ENCODE measurements at regions not wholly inside any gene's neighbourhood (a gene's known extent, or its start where the extent isn't known, plus 50 kb on each side); places are given as distances from the start of the nearest gene placed in this dataset.

GRCh38 chr12:83691730-83692129 lies 1005.0 kb downstream of the TMTC2 start:
- Histone ChIP-seq H3K4me3 (ENCODE audit: low read depth, low read length) (no peak overlapping the region), H3K4me1 (ENCODE audit: control insufficient read depth, insufficient read depth, low read length) (no peaks in the 10 kb centered on the region), H3K36me3 (ENCODE audit: control insufficient read depth, insufficient read depth, low read length) (no peaks in the 10 kb centered on the region), H3K27me3 (ENCODE audit: control insufficient read depth, insufficient read depth, low read length) (no peaks in the 10 kb centered on the region), H3K9me3 (ENCODE audit: control insufficient read depth, insufficient read depth, low read length) (no peaks in the 10 kb centered on the region), H3K9ac (ENCODE audit: low read depth, low read length) (no peak overlapping the region)

GRCh38 chr12:83690465-83690864 lies 1003.8 kb downstream of the TMTC2 start:
- no peak overlapping the region for H3K9ac ChIP-seq (ENCODE audit: low read depth, low read length)
- no peaks in the 10 kb centered on the region for H3K4me1 ChIP-seq (ENCODE audit: control insufficient read depth, insufficient read depth, low read length)
- no peak overlapping the region for H3K4me3 ChIP-seq (ENCODE audit: low read depth, low read length)
- H3K36me3 ChIP-seq (ENCODE audit: control insufficient read depth, insufficient read depth, low read length), result no peaks in the 10 kb centered on the region
- no peaks in the 10 kb centered on the region for H3K9me3 ChIP-seq (ENCODE audit: control insufficient read depth, insufficient read depth, low read length)
- no peaks in the 10 kb centered on the region for H3K27me3 ChIP-seq (ENCODE audit: control insufficient read depth, insufficient read depth, low read length)

- no peaks in the 10 kb centered on the region for H3K27me3 ChIP-seq (ENCODE audit: control insufficient read depth, insufficient read depth, low read length)
- no peak overlapping the region for H3K4me3 ChIP-seq (ENCODE audit: low read depth, low read length)
- no peaks in the 10 kb centered on the region for H3K4me1 ChIP-seq (ENCODE audit: control insufficient read depth, insufficient read depth, low read length)
Observed at GRCh38 chr12:83689333-83689732, 1002.6 kb downstream of the TMTC2 start.

GRCh38 chr12:83676781-83677295 lies 990.1 kb downstream of the TMTC2 start:
- no peaks in the 10 kb centered on the region for H3K4me1 ChIP-seq (ENCODE audit: control insufficient read depth, insufficient read depth, low read length)
- no peaks in the 10 kb centered on the region for H3K27me3 ChIP-seq (ENCODE audit: control insufficient read depth, insufficient read depth, low read length)
- no peaks in the 10 kb centered on the region for H3K9me3 ChIP-seq (ENCODE audit: control insufficient read depth, insufficient read depth, low read length)
- no peak overlapping the region for H3K4me3 ChIP-seq (ENCODE audit: low read depth, low read length)
- H3K9ac ChIP-seq (ENCODE audit: low read depth, low read length), result no peak overlapping the region
- H3K36me3 ChIP-seq (ENCODE audit: control insufficient read depth, insufficient read depth, low read length), result no peaks in the 10 kb centered on the region

More at GRCh38 chr12:83689333-83689732, 1002.6 kb downstream of the TMTC2 start:
- H3K9ac ChIP-seq (ENCODE audit: low read depth, low read length), result no peak overlapping the region
- no peaks in the 10 kb centered on the region for H3K36me3 ChIP-seq (ENCODE audit: control insufficient read depth, insufficient read depth, low read length)
- H3K9me3 ChIP-seq (ENCODE audit: control insufficient read depth, insufficient read depth, low read length), result no peaks in the 10 kb centered on the region

- Histone ChIP-seq H3K4me1 (ENCODE audit: control insufficient read depth, insufficient read depth, low read length) (no peaks in the 10 kb centered on the region), H3K4me3 (ENCODE audit: low read depth, low read length) (no peak overlapping the region), H3K9me3 (ENCODE audit: control insufficient read depth, insufficient read depth, low read length) (no peaks in the 10 kb centered on the region), H3K27me3 (ENCODE audit: control insufficient read depth, insufficient read depth, low read length) (no peaks in the 10 kb centered on the region), H3K36me3 (ENCODE audit: control insufficient read depth, insufficient read depth, low read length) (no peaks in the 10 kb centered on the region), H3K9ac (ENCODE audit: low read depth, low read length) (no peak overlapping the region)
Observed at GRCh38 chr12:83666690-83667089, 980.0 kb downstream of the TMTC2 start.

GRCh38 chr12:83665634-83666218 lies 979.0 kb downstream of the TMTC2 start:
- Histone ChIP-seq H3K4me3 (ENCODE audit: low read depth, low read length) (no peak overlapping the region), H3K36me3 (ENCODE audit: control insufficient read depth, insufficient read depth, low read length) (no peaks in the 10 kb centered on the region), H3K4me1 (ENCODE audit: control insufficient read depth, insufficient read depth, low read length) (no peaks in the 10 kb centered on the region), H3K27me3 (ENCODE audit: control insufficient read depth, insufficient read depth, low read length) (no peaks in the 10 kb centered on the region), H3K9me3 (ENCODE audit: control insufficient read depth, insufficient read depth, low read length) (no peaks in the 10 kb centered on the region), H3K9ac (ENCODE audit: low read depth, low read length) (no peak overlapping the region)

- no peak overlapping the region for H3K9ac ChIP-seq (ENCODE audit: low read depth, low read length)
- H3K27me3 ChIP-seq (ENCODE audit: control insufficient read depth, insufficient read depth, low read length), result no peaks in the 10 kb centered on the region
- H3K36me3 ChIP-seq (ENCODE audit: control insufficient read depth, insufficient read depth, low read length), result no peaks in the 10 kb centered on the region
- H3K4me1 ChIP-seq (ENCODE audit: control insufficient read depth, insufficient read depth, low read length), result no peaks in the 10 kb centered on the region
- H3K4me3 ChIP-seq (ENCODE audit: low read depth, low read length), result no peak overlapping the region
- H3K9me3 ChIP-seq (ENCODE audit: control insufficient read depth, insufficient read depth, low read length), result no peaks in the 10 kb centered on the region
Observed at GRCh38 chr12:83664650-83665049, 977.9 kb downstream of the TMTC2 start.

GRCh38 chr12:83660727-83661358 lies 974.1 kb downstream of the TMTC2 start:
- Histone ChIP-seq H3K36me3 (ENCODE audit: control insufficient read depth, insufficient read depth, low read length) (no peaks in the 10 kb centered on the region), H3K9ac (ENCODE audit: low read depth, low read length) (no peak overlapping the region), H3K9me3 (ENCODE audit: control insufficient read depth, insufficient read depth, low read length) (no peaks in the 10 kb centered on the region), H3K4me3 (ENCODE audit: low read depth, low read length) (no peak overlapping the region), H3K4me1 (ENCODE audit: control insufficient read depth, insufficient read depth, low read length) (no peaks in the 10 kb centered on the region), H3K27me3 (ENCODE audit: control insufficient read depth, insufficient read depth, low read length) (no peaks in the 10 kb centered on the region)

- Histone ChIP-seq H3K27me3 (ENCODE audit: control insufficient read depth, insufficient read depth, low read length) (no peaks in the 10 kb centered on the region), H3K4me1 (ENCODE audit: control insufficient read depth, insufficient read depth, low read length) (no peaks in the 10 kb centered on the region), H3K4me3 (ENCODE audit: low read depth, low read length) (no peak overlapping the region), H3K9ac (ENCODE audit: low read depth, low read length) (no peak overlapping the region), H3K36me3 (ENCODE audit: control insufficient read depth, insufficient read depth, low read length) (no peaks in the 10 kb centered on the region), H3K9me3 (ENCODE audit: control insufficient read depth, insufficient read depth, low read length) (no peaks in the 10 kb centered on the region)
Observed at GRCh38 chr12:83659321-83659720, 972.6 kb downstream of the TMTC2 start.

GRCh38 chr12:83656004-83656403 lies 969.3 kb downstream of the TMTC2 start:
- Histone ChIP-seq H3K9me3 (ENCODE audit: control insufficient read depth, insufficient read depth, low read length) (no peaks in the 10 kb centered on the region), H3K27me3 (ENCODE audit: control insufficient read depth, insufficient read depth, low read length) (no peaks in the 10 kb centered on the region), H3K36me3 (ENCODE audit: control insufficient read depth, insufficient read depth, low read length) (no peaks in the 10 kb centered on the region), H3K4me1 (ENCODE audit: control insufficient read depth, insufficient read depth, low read length) (no peaks in the 10 kb centered on the region), H3K9ac (ENCODE audit: low read depth, low read length) (no peak overlapping the region), H3K4me3 (ENCODE audit: low read depth, low read length) (no peak overlapping the region)

- Histone ChIP-seq H3K4me1 (ENCODE audit: control insufficient read depth, insufficient read depth, low read length) (no peaks in the 10 kb centered on the region), H3K36me3 (ENCODE audit: control insufficient read depth, insufficient read depth, low read length) (no peaks in the 10 kb centered on the region), H3K27me3 (ENCODE audit: control insufficient read depth, insufficient read depth, low read length) (no peaks in the 10 kb centered on the region), H3K4me3 (ENCODE audit: low read depth, low read length) (no peak overlapping the region), H3K9ac (ENCODE audit: low read depth, low read length) (no peak overlapping the region), H3K9me3 (ENCODE audit: control insufficient read depth, insufficient read depth, low read length) (no peaks in the 10 kb centered on the region)
Observed at GRCh38 chr12:83642205-83642604, 955.5 kb downstream of the TMTC2 start.

- Histone ChIP-seq H3K4me3 (ENCODE audit: low read depth, low read length) (no peak overlapping the region), H3K27me3 (ENCODE audit: control insufficient read depth, insufficient read depth, low read length) (no peaks in the 10 kb centered on the region), H3K4me1 (ENCODE audit: control insufficient read depth, insufficient read depth, low read length) (no peaks in the 10 kb centered on the region), H3K9me3 (ENCODE audit: control insufficient read depth, insufficient read depth, low read length) (no peaks in the 10 kb centered on the region), H3K36me3 (ENCODE audit: control insufficient read depth, insufficient read depth, low read length) (no peaks in the 10 kb centered on the region), H3K9ac (ENCODE audit: low read depth, low read length) (no peak overlapping the region)
Observed at GRCh38 chr12:83641789-83642188, 955.1 kb downstream of the TMTC2 start.

All from iPS-15b (cell line).